Stimulated activated naive CD8-positive, alpha-beta T cell treated with anti-CD3 and anti-CD28 coated beads, Interleukin-15, amount 100 ng/mL, for 72 hours (primary cell): ENCODE measurements at regions not wholly inside any gene's neighbourhood (a gene's known extent, or its start where the extent isn't known, plus 50 kb on each side); places are given as distances from the start of the nearest gene placed in this dataset.

Experiments used
- ATAC-seq: fragments of 150-1000 bp; cut with Tn5 transposase; 2 replicates; pipeline ENCODE4 v1.10.0; 2021; ENCODE audit warnings: mild to moderate bottlenecking, moderate library complexity
- DNase-seq, 2 donors: peaks; one replicate each; pipeline ENCODE4 v3.0.0; 2021 to 2022
- H3K27ac Mint-ChIP-seq, 2 donors: one replicate each; pipeline ENCODE4 v1.8.0; 2022; ENCODE audit warnings: mild to moderate bottlenecking in 2 of 2, mixed read lengths in 2 of 2, moderate library complexity in 2 of 2
- H3K27me3 Mint-ChIP-seq: one replicate; pipeline ENCODE4 v1.8.0; 2022; ENCODE audit warnings: mixed read lengths
- H3K4me1 Mint-ChIP-seq: one replicate; pipeline ENCODE4 v1.8.0; 2022; ENCODE audit warnings: mild to moderate bottlenecking, mixed read lengths
- H3K4me3 Mint-ChIP-seq, 2 donors: one replicate each; pipeline ENCODE4 v1.8.0; 2022; ENCODE audit warnings: mild to moderate bottlenecking in 2 of 2, mixed read lengths in 2 of 2, moderate library complexity in 1 of 2
- H3K9me3 Mint-ChIP-seq, 2 donors: one replicate each; pipeline ENCODE4 v1.8.0; 2022; ENCODE audit warnings: mixed read lengths in 2 of 2

DNA sequence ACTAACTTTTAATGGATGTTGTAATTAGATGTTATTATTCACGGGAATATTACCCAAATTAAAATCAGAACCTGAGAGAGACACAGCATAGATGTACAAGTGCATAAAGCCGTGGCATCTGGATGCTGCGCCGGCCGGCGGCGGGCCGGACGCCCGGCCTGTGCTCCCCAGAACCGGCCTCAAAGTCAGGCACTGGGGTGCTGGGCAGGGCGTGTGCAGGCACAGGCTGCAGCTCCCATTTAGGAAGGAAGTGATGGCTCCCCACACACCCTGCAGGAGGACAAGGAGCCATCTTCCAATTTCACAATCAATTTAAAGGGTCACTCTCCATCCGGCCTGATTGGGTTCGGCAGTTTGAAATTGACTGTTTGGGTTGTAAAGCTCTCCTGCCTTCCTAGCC lies 367.7 kb upstream of the SALL3 start:
- Mint-ChIP-seq H3K27ac (no peak overlapping the region), H3K4me3 (no peak overlapping the region), H3K4me1 (no peaks in the 10 kb centered on the region), H3K9me3 (peaks cover 10 to 28% of the 10 kb centered on the region in 2 donors), H3K27me3 (peaks cover 15% of the 10 kb centered on the region)
- no peak for ATAC-seq
- no peak for DNase-seq

DNA sequence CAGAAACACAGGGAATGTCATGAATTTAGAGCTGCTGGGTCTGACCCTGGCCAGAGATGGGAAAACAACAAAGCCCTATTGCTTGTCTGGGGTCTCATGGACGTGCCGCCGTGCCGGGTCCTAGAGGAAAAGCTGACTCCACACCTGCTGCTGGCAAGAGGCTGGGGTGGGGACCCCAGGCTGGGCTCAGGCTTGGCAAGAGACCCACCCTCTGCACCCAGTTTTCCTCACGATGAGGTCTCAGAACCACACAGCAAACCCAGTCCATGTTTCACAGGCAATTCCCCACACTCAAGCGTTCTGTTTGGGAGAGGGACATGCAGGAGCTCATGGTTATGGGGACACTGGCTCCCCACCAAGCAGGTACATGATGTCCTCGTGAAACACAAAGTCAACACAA lies 367.3 kb upstream of the SALL3 start:
- DNase-seq, result no peak
- peaks cover 12 to 28% of the 10 kb centered on the region in 2 donors for H3K9me3 Mint-ChIP-seq

DNA sequence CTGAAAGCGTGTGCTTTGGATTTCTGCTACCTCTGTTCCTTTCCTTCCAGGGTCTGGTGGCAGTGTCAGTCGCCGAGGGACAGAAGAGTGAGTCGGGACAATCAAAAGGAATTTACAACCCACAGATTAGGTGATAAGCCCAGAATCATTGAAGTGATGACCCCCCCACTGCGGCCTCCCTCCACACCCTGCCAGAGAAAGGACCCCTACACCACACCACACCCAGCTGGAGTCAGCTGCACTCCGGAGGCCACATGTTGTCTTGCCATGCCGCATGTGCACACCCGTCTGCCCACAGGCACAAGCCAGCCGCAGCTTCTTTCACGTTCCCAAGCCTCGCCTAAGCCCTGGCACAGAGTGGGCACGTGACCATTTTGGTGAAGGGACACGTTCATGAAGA lies 366.8 kb upstream of the SALL3 start:
- DNase-seq (no peak), ATAC-seq (no peak)
- H3K9me3 Mint-ChIP-seq, result peaks cover 14 to 28% of the 10 kb centered on the region in 2 donors
- H3K4me3 Mint-ChIP-seq, result no peak overlapping the region
- H3K4me1 Mint-ChIP-seq, result no peaks in the 10 kb centered on the region
- no peak overlapping the region for H3K27ac Mint-ChIP-seq
- peaks cover 15% of the 10 kb centered on the region for H3K27me3 Mint-ChIP-seq

More for the DNA sequence above, 367.3 kb upstream of the SALL3 start:
- no peaks in the 10 kb centered on the region for H3K4me1 Mint-ChIP-seq
- no peak overlapping the region for H3K27ac Mint-ChIP-seq
- H3K27me3 Mint-ChIP-seq, result peaks cover 15% of the 10 kb centered on the region
- no peak overlapping the region for H3K4me3 Mint-ChIP-seq
- no peak for ATAC-seq

DNA sequence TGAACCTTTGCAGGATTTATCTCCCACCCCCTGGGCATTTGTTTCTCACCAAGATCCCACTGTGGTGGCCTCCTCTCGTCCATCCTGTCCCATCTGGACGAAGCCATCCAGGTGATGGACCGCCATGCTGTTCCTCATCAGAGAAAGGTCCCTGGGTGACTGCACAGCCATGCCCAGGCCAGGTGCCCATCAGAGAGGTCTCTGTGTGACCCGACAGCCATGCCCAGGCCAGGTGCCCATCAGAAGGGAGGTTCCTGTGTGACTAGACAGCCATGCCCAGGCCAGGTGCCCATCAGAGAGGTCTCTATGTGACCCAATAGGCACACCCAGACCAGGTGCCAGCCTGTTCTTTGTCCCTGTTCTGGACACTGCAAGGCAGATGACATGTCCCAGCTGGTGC lies 360.9 kb upstream of the SALL3 start:
- H3K27me3 Mint-ChIP-seq, result peaks cover 31% of the 10 kb centered on the region
- no peak overlapping the region for H3K4me3 Mint-ChIP-seq
- H3K9me3 Mint-ChIP-seq, result peaks cover 10 to 21% of the 10 kb centered on the region in 2 donors
- ATAC-seq (no peak), DNase-seq (no peak)
- no peak overlapping the region for H3K27ac Mint-ChIP-seq
- no peaks in the 10 kb centered on the region for H3K4me1 Mint-ChIP-seq

DNA sequence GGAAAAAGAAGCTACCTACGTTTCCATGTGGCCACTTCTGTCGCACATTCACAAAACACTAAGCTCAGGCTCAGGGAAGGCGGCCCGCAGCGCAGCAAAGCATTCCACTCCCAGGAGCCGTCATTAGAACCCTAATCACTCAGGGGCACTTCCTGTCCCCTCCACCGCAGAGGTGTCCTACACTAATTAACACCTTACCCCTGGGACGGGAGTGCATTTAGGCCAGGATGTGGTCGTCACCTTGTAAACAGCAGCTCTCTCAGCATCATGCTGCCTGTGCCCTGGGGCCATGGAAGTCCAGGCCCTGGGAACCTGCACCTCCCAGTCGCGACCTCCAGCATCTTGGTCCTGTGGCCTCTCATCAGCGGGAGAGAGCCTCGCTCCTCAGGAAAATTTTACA lies 359.8 kb upstream of the SALL3 start:
- Mint-ChIP-seq H3K9me3 (peaks cover 10 to 21% of the 10 kb centered on the region in 2 donors), H3K27ac (no peak overlapping the region), H3K4me1 (no peaks in the 10 kb centered on the region), H3K27me3 (peaks cover 42% of the 10 kb centered on the region), H3K4me3 (no peak overlapping the region)
- ATAC-seq (no peak), DNase-seq (no peak)

DNA sequence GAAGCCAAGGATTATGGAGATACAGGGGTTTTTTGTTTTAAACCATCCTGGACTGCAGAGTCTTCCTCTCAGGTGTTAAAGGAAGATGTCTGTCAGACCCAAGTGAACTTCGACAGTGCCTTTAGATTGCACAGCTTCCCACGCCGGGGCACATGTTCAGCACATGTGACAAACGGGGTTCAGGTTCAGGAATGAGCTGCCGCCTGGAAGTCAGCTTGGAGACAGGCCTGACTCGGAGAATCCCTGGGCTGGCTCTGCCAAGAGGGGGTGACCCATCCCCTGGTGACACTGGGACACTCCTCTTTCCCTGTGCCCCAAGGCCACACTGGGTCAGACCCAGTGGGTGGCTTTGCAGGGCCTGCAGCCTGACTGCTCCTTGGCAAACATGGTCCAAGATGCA lies 359.3 kb upstream of the SALL3 start:
- peaks cover 47% of the 10 kb centered on the region for H3K27me3 Mint-ChIP-seq
- no peaks in the 10 kb centered on the region for H3K4me1 Mint-ChIP-seq
- DNase-seq, result no peak
- no peak overlapping the region for H3K4me3 Mint-ChIP-seq
- peaks cover 10 to 16% of the 10 kb centered on the region in 2 donors for H3K9me3 Mint-ChIP-seq
- no peak overlapping the region for H3K27ac Mint-ChIP-seq
- ATAC-seq, result no peak

DNA sequence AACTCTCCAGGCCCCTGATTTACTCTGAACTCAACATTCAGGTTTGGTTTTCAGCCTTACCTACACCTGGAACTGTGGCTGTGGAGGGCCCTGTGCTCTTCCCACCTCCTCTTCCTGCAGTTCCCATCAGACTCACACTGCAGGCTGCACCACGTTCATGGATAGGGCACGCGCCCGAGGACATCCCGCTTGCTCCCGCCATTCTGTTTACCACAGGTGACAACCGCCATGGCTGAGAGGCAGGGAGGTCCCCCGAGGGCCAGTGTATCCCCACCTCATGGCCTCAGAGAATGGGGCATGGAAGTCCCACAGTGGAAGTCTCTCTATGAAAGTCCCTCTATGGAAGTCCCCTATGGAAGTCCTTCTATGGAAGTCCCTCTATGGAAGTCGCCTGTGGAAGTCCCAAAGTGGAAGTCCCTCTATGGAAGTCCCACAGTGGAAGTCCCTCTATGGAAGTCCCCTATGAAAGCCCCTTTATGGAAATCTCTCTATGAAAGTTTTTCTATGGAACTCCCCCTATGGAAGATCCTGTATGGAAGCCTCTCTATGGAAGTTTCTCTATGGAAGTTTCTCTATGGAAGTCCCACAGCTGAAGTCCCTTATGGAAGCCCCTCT lies 358.4 kb upstream of the SALL3 start:
- DNase-seq (no peak), ATAC-seq (no peak)
- peaks cover 10% of the 10 kb centered on the region in 2 donors for H3K9me3 Mint-ChIP-seq
- no peaks in the 10 kb centered on the region for H3K4me1 Mint-ChIP-seq
- H3K27me3 Mint-ChIP-seq, result peaks cover 53% of the 10 kb centered on the region
- H3K27ac Mint-ChIP-seq, result no peak overlapping the region
- H3K4me3 Mint-ChIP-seq, result no peak overlapping the region

DNA sequence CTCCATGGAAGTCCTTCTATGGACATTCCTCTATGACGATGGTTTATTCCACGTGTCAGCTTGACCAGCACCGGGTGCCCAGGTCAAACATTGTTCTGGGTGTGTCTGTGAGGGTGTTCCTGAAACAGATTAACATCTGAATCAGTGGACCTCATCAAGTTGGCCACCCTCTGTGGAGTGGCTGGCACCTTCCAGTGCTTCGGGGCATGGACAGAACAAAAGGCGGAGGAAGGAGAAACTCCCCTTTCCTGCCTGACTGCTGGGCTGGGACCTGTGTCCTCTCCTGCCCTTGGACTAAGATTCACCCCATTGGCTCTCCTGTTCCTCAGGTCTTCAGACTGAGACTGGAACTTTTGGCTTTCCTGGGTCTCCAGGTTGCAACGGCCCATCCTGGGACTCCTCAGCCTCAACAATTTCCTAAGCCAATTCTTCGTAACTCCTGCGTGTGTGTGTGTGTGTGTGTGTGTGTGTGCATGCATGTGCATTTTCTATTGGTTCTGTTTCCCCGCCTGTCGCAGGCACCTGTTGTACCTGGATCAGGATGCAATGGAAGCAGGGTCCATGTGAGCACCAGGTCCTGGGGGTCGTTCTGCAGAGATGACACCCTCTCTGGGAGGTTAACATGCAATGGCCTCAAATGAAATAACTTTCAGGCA lies 357.2 kb upstream of the SALL3 start:
- no peak for ATAC-seq
- Mint-ChIP-seq H3K4me3 (no peak overlapping the region), H3K27ac (no peak overlapping the region), H3K4me1 (no peaks in the 10 kb centered on the region), H3K27me3 (peaks cover 62% of the 10 kb centered on the region), H3K9me3 (peaks cover 0 to 2% of the 10 kb centered on the region in 2 donors)
- DNase-seq, result no peak

DNA sequence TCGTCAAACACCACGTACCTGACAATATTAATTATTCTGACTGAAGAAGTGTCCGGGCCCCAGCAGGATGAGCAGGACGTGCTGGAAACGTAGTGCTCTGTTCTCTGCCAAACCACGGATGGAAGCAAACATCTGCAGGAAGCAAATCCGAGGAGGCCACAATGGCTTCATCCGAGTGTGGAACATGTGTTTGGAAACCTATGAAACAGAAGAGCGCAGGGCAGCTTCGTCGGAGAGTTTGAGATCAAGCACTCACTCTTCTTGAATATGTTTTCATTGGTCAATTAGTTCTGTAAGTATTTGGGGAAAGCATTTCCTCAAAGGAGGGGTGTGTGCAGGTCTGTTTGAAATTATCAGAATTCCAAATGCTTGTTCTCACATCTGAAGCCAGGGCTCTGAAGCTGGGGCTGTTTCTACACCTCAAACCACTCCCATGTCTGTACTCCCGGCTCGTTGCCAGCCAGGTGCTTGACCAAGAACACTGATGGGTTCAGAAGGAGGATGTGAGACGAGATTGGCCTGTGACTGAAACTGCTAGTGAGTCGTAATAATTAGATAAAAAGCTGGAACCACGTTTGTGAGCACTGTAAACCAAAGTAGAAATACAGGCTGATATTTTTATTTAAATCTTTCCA lies 356.6 kb upstream of the SALL3 start:
- no peak overlapping the region for H3K4me3 Mint-ChIP-seq
- H3K27me3 Mint-ChIP-seq, result peaks cover 62% of the 10 kb centered on the region
- H3K9me3 Mint-ChIP-seq, result no peaks in the 10 kb centered on the region
- ATAC-seq (no peak), DNase-seq (no peak)
- H3K4me1 Mint-ChIP-seq, result no peaks in the 10 kb centered on the region
- no peak overlapping the region for H3K27ac Mint-ChIP-seq

DNA sequence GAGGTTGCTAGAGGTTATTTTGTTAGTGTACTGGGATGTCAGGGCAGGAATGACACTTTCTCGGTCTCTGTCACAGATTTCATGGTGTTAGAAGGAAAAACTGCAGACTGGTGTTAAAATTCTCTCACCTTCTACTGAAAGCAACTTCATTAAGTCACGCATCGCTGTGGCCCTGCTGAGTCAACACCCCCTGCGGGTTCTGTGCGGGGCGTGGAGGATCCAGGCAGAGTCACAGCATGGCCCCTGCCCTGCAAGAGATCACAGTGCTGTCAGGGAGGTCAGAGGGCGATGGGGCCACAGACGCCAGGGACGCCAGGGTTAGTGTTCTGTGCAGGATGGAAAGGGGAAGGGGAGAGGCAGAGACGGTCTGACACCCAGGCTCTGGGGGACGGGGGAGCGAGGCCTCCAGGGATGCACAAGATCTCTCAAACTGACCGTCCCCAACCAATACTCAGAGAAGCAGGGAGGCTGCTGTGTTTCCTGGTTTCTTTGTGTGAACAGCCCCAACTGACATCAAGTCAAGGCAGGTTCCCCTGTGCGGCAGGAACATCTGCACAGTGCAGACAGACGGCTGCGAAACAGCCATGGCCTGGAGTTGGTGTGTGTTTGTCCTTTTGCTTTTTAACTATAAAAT lies 354.9 kb upstream of the SALL3 start:
- H3K4me1 Mint-ChIP-seq, result no peaks in the 10 kb centered on the region
- no peak overlapping the region for H3K4me3 Mint-ChIP-seq
- H3K9me3 Mint-ChIP-seq, result peaks cover 0 to 13% of the 10 kb centered on the region in 2 donors
- peaks cover 50% of the 10 kb centered on the region for H3K27me3 Mint-ChIP-seq
- ATAC-seq (no peak), DNase-seq (no peak)
- H3K27ac Mint-ChIP-seq, result peak overlapping the region in 1 of 2 donors; percentile 90

DNA sequence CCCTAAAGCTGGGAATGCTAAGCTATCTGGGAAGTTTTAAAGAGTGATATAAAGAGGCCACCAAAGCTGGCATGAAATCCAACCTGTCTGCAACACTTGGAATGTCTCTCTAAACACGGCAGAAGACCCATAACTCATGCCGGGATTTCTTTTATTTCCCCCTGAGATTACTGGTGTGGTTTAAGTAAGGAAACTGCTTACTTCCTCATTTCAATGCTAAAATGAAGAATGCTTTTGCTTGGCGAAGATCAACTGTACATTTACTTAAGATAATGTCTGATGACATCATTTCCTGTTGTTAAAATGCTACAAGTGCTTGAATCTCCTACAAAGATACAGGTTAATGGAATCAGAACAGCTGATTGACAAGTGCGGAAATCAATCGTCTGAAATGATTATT lies 353.8 kb upstream of the SALL3 start:
- ATAC-seq, result no peak
- no peaks in the 10 kb centered on the region for H3K4me1 Mint-ChIP-seq
- peaks cover 0 to 23% of the 10 kb centered on the region in 2 donors for H3K9me3 Mint-ChIP-seq
- DNase-seq, result no peak
- no peak overlapping the region for H3K27ac Mint-ChIP-seq
- peaks cover 46% of the 10 kb centered on the region for H3K27me3 Mint-ChIP-seq
- no peak overlapping the region for H3K4me3 Mint-ChIP-seq

DNA sequence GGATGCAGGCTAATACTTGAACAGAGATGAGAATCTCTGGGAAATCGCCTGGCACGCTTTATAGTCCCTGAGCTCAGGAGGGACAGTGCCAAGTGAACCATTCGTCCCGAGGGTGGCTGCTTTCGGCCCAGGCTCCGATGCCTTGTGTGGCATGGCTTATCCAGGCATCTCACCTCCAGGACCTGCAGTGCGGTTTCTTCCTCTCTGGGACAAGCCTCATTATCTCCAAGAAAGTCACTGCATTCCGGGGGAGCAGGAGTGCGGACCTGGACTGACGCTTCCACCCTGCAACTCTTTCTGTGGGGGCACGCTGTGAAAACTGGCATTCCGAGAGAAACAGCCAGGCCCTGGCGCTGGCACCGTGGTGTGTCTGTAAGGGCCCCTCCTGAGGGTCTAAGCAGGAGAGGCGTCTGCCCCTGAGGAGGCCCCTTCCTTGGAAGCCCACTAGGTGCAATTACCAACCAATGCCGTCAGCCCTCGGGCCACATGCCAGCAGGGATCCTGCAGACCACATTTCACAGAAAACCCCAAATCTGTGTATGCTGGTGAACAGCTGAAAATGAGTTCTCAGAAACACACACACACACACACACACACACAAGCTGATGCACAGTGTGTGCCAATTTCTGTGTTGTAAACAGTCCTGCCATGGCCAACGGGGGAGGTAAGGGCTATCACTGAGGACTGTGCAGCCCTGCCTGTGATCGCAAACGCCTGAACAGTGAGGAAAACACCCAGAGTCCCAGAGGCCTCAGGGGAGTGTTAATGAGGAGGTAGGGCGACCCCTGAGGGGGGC lies 351.9 kb upstream of the SALL3 start:
- no peak for ATAC-seq
- Mint-ChIP-seq H3K4me3 (no peak overlapping the region), H3K27me3 (peaks cover 41% of the 10 kb centered on the region), H3K4me1 (no peaks in the 10 kb centered on the region), H3K27ac (no peak overlapping the region), H3K9me3 (peaks cover 0 to 26% of the 10 kb centered on the region in 2 donors)
- DNase-seq, result no peak

DNA sequence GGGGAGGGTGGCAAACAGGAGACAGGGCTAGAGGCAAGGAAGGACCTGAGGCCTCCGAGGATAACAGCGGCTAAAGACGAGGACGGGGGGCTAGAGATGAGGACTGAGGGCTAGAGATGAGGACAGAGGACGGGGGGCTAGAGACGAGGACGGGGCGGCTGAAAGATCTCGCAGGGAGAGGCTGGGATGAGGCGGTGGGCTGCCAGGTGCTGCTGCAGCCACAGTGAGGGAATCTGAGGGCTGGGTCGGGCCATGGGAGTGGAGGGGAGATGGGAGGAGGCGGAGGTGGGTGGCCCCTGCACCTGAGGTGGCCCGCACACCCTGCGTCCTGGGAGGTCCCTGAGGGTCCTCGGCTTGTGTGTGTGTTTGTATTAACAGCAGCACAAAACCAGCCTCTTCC lies 350.2 kb upstream of the SALL3 start:
- DNase-seq, result no peak
- H3K4me3 Mint-ChIP-seq, result no peak overlapping the region

DNA sequence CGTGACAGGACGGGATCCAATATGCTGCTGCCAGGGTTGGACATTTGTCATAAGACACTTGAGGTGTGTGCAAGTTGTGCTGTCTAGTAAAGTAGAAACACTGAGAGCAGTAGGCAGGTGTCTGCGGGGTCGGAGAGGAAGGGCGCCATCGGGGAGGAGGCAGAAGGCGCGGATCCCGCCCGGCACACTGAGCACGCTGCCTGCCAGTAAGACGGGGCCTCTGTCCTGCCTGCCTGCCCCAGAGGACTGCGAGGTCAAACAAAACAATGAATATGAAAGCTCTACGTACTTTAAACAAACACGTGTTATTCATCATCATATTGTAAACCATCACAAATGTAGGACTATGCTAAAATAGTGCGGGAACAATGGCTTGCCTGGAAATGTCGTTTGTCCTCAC lies 349.3 kb upstream of the SALL3 start:
- peaks cover 0 to 31% of the 10 kb centered on the region in 2 donors for H3K9me3 Mint-ChIP-seq
- H3K27ac Mint-ChIP-seq, result no peak overlapping the region
- H3K4me3 Mint-ChIP-seq, result no peak overlapping the region
- H3K27me3 Mint-ChIP-seq, result peaks cover 15% of the 10 kb centered on the region
- peaks cover 10% of the 10 kb centered on the region for H3K4me1 Mint-ChIP-seq
- ATAC-seq, result no peak
- DNase-seq, result no peak

More for the DNA sequence above, 350.2 kb upstream of the SALL3 start:
- peaks cover 24% of the 10 kb centered on the region for H3K27me3 Mint-ChIP-seq
- ATAC-seq, result no peak
- no peak overlapping the region for H3K27ac Mint-ChIP-seq
- peaks cover 0 to 31% of the 10 kb centered on the region in 2 donors for H3K9me3 Mint-ChIP-seq
- peaks cover 6% of the 10 kb centered on the region for H3K4me1 Mint-ChIP-seq

DNA sequence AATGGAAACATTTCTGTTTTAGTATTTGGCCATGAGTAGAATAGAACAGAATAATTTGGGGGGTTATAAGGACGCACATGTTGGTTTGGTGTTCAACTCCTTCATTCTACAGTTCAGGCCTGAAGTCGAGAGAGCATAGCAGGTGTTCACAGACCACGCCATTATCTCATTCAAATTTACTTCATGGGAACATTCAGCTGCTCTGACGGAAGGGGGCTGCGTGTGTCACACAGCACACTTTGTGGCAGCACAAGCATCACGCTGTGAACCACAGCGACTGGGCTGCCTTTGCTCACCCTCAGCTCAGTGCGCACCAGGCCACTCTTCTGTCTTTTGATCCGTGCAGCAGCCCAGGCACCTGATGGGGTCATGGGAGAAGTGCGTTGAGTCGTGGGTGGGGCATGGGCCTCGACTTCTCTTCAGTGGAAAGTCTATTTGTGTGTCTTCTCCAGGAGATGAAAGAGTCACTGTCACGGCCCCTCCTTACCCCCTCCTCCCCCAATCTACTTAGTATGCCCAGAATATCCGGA lies 348.6 kb upstream of the SALL3 start:
- H3K27ac Mint-ChIP-seq, result no peak overlapping the region
- H3K4me3 Mint-ChIP-seq, result no peak overlapping the region
- DNase-seq (no peak), ATAC-seq (no peak)
- H3K4me1 Mint-ChIP-seq, result peaks cover 10% of the 10 kb centered on the region
- peaks cover 8% of the 10 kb centered on the region for H3K27me3 Mint-ChIP-seq
- peaks cover 5 to 36% of the 10 kb centered on the region in 2 donors for H3K9me3 Mint-ChIP-seq
